ENCODE measurements at regions not wholly inside any gene's neighbourhood (a gene's known extent, or its start where the extent isn't known, plus 50 kb on each side); places are given as distances from the start of the nearest gene placed in this dataset.
"Not testable (repeated sequence)": the region's sequence is repeated elsewhere in the genome, so short reads cannot be mapped to it uniquely, and the experiment has no call there.

GRCh38 chr6:131470534-131470933, 102.5 kb upstream of the ARG1 start:
- Mint-ChIP-seq H3K27ac (no peak overlapping the region), H3K4me3 (no peak overlapping the region), H3K27me3 (no peaks in the 10 kb centered on the region), H3K36me3 (no peaks in the 10 kb centered on the region), H3K4me1 (no peaks in the 10 kb centered on the region), H3K9me3 (peaks cover 3% of the 10 kb centered on the region)
- CTCF ChIA-PET = interaction anchor here (1.1 to 1.2 kb wide), 2 partner anchors 10 to 49 kb away, joined by 3 to 5 read pairs; no protein-coding TSS in a partner anchor
- no peak for DNase-seq

GRCh38 chr6:131471331-131471730, 101.7 kb upstream of the ARG1 start:
- Mint-ChIP-seq H3K27ac (no peak overlapping the region), H3K4me3 (no peak overlapping the region), H3K4me1 (no peaks in the 10 kb centered on the region), H3K36me3 (no peaks in the 10 kb centered on the region), H3K27me3 (no peaks in the 10 kb centered on the region), H3K9me3 (peaks cover 3% of the 10 kb centered on the region)
- CTCF ChIA-PET = no interaction called here
- no peak for DNase-seq

- CTCF ChIA-PET, DNase-seq, H3K9me3 Mint-ChIP-seq, H3K4me3 Mint-ChIP-seq, H3K36me3 Mint-ChIP-seq, H3K4me1 Mint-ChIP-seq, H3K27ac Mint-ChIP-seq, H3K27me3 Mint-ChIP-seq: not testable (repeated sequence)
These were observed 99.7 kb upstream of the ARG1 start for GRCh38 chr6:131473303-131473702.

- Mint-ChIP-seq H3K4me1 (no peaks in the 10 kb centered on the region), H3K4me3 (no peak overlapping the region), H3K27me3 (no peaks in the 10 kb centered on the region), H3K9me3 (peaks cover 3% of the 10 kb centered on the region), H3K36me3 (no peaks in the 10 kb centered on the region), H3K27ac (no peak overlapping the region)
- no peak for DNase-seq
- CTCF ChIA-PET = no interaction called here
These were observed 96.7 kb upstream of the ARG1 start for GRCh38 chr6:131476362-131476761.

GRCh38 chr6:131478740-131479211, 94.2 kb upstream of the ARG1 start:
- H3K36me3 Mint-ChIP-seq, H3K4me3 Mint-ChIP-seq, DNase-seq, H3K27ac Mint-ChIP-seq, H3K27me3 Mint-ChIP-seq, H3K9me3 Mint-ChIP-seq, H3K4me1 Mint-ChIP-seq, CTCF ChIA-PET: not testable (repeated sequence)

GRCh38 chr6:131486608-131487007, 86.4 kb upstream of the ARG1 start:
- no peaks in the 10 kb centered on the region for H3K4me1 Mint-ChIP-seq
- H3K27me3 Mint-ChIP-seq = peaks cover 10% of the 10 kb centered on the region
- H3K27ac Mint-ChIP-seq = no peak overlapping the region
- CTCF ChIA-PET = no interaction called here
- DNase-seq = no peak
- no peaks in the 10 kb centered on the region for H3K9me3 Mint-ChIP-seq
- H3K4me3 Mint-ChIP-seq = no peak overlapping the region
- H3K36me3 Mint-ChIP-seq = no peaks in the 10 kb centered on the region

GRCh38 chr6:131488780-131489179, 84.2 kb upstream of the ARG1 start:
- DNase-seq = no peak
- CTCF ChIA-PET = no interaction called here
- no peak overlapping the region for H3K4me3 Mint-ChIP-seq
- no peaks in the 10 kb centered on the region for H3K4me1 Mint-ChIP-seq
- H3K9me3 Mint-ChIP-seq = no peaks in the 10 kb centered on the region
- H3K36me3 Mint-ChIP-seq = no peaks in the 10 kb centered on the region
- H3K27me3 Mint-ChIP-seq = peaks cover 4% of the 10 kb centered on the region
- H3K27ac Mint-ChIP-seq = no peak overlapping the region

- CTCF ChIA-PET = no interaction called here
- H3K27ac Mint-ChIP-seq = no peak overlapping the region
- peaks cover 4% of the 10 kb centered on the region for H3K27me3 Mint-ChIP-seq
- no peaks in the 10 kb centered on the region for H3K36me3 Mint-ChIP-seq
- no peak overlapping the region for H3K4me3 Mint-ChIP-seq
- no peak for DNase-seq
- no peaks in the 10 kb centered on the region for H3K4me1 Mint-ChIP-seq
- H3K9me3 Mint-ChIP-seq = no peaks in the 10 kb centered on the region
These were observed 82.6 kb upstream of the ARG1 start for GRCh38 chr6:131490441-131490840.

- no peaks in the 10 kb centered on the region for H3K4me1 Mint-ChIP-seq
- H3K4me3 Mint-ChIP-seq = no peak overlapping the region
- no peaks in the 10 kb centered on the region for H3K27me3 Mint-ChIP-seq
- no peak overlapping the region for H3K27ac Mint-ChIP-seq
- H3K36me3 Mint-ChIP-seq = no peaks in the 10 kb centered on the region
- no peak for DNase-seq
- CTCF ChIA-PET = no interaction called here
- H3K9me3 Mint-ChIP-seq = no peaks in the 10 kb centered on the region
These were observed 80.0 kb upstream of the ARG1 start for GRCh38 chr6:131492932-131493573.

GRCh38 chr6:131504387-131504786, 68.6 kb upstream of the ARG1 start:
- H3K4me3 Mint-ChIP-seq, H3K27me3 Mint-ChIP-seq, H3K9me3 Mint-ChIP-seq, CTCF ChIA-PET, DNase-seq, H3K36me3 Mint-ChIP-seq, H3K27ac Mint-ChIP-seq, H3K4me1 Mint-ChIP-seq: not testable (repeated sequence)

- H3K4me1 Mint-ChIP-seq = no peaks in the 10 kb centered on the region
- no peak overlapping the region for H3K4me3 Mint-ChIP-seq
- CTCF ChIA-PET = interaction anchor here (1.0 kb wide), 1 partner anchor 9 kb away, joined by 3 read pairs; no protein-coding TSS in a partner anchor
- H3K27me3 Mint-ChIP-seq = no peaks in the 10 kb centered on the region
- no peaks in the 10 kb centered on the region for H3K36me3 Mint-ChIP-seq
- H3K9me3 Mint-ChIP-seq = peaks cover under 1% of the 10 kb centered on the region
- no peak for DNase-seq
- no peak overlapping the region for H3K27ac Mint-ChIP-seq
These were observed 62.9 kb upstream of the ARG1 start for GRCh38 chr6:131510094-131510493.

- H3K27ac Mint-ChIP-seq = no peak overlapping the region
- CTCF ChIA-PET = interaction anchor here (1.0 kb wide), 1 partner anchor 9 kb away, joined by 3 read pairs; no protein-coding TSS in a partner anchor
- H3K27me3 Mint-ChIP-seq = no peaks in the 10 kb centered on the region
These were observed 62.4 kb upstream of the ARG1 start for GRCh38 chr6:131510591-131510990.

GRCh38 chr6:131519670-131520436, 53.2 kb upstream of the ARG1 start:
- H3K36me3 Mint-ChIP-seq = no peaks in the 10 kb centered on the region
- no peaks in the 10 kb centered on the region for H3K27me3 Mint-ChIP-seq
- CTCF ChIA-PET = interaction anchor here (0.7 to 3.0 kb wide), 15 partner anchors 9 to 403 kb away, joined by 3 to 59 read pairs (median 5); partner anchors contain the start of gene MED23
- peaks cover 3% of the 10 kb centered on the region for H3K9me3 Mint-ChIP-seq
- H3K4me1 Mint-ChIP-seq = peaks cover 17% of the 10 kb centered on the region
- no peak overlapping the region for H3K4me3 Mint-ChIP-seq
- H3K27ac Mint-ChIP-seq = no peak overlapping the region
- peak; percentile 65 for DNase-seq

More at GRCh38 chr6:131510591-131510990, 62.4 kb upstream of the ARG1 start:
- no peaks in the 10 kb centered on the region for H3K4me1 Mint-ChIP-seq
- H3K4me3 Mint-ChIP-seq = no peak overlapping the region
- peaks cover 3% of the 10 kb centered on the region for H3K9me3 Mint-ChIP-seq
- no peaks in the 10 kb centered on the region for H3K36me3 Mint-ChIP-seq
- no peak for DNase-seq

All from activated naive CD4-positive, alpha-beta T cell treated with anti-CD3 and anti-CD28 coated beads, Interleukin-2, amount 10 ng/mL, durations not matched to agents 7 days and 5 days (primary cell).